ENCODE measurements at regions not wholly inside any gene's neighbourhood (a gene's known extent, or its start where the extent isn't known, plus 50 kb on each side); places are given as distances from the start of the nearest gene placed in this dataset.

GRCh38 chr2:188199716-188200128, 92.0 kb upstream of the GULP1 start:
- Histone ChIP-seq H3K4me2 (ENCODE audit: low read depth, low read length) (peak overlapping the region; percentile 41; the same call in 1 of the 2 replicates), H3K23ac (ENCODE audit: low read depth, low read length) (no peak overlapping the region; the same call in 1 of the 2 replicates), H4K20me1 (ENCODE audit: insufficient read depth, low read length) (no peaks in the 10 kb centered on the region), H2BK15ac (ENCODE audit: low read depth, low read length) (peak overlapping the region; percentile 49; the same call in 1 of the 3 replicates), H2BK120ac (ENCODE audit: low read depth, low read length) (peak overlapping the region; percentile 91), H2BK20ac (ENCODE audit: low read depth, low read length) (peak overlapping the region; percentile 60), H3K27ac (ENCODE audit: insufficient read depth, low read length) (no peak overlapping the region), H4K5ac (ENCODE audit: low read depth, low read length) (peak overlapping the region; percentile 36; the same call in 1 of the 2 replicates), H3K27me3 (ENCODE audit: control insufficient read depth, insufficient read depth, low read length) (no peaks in the 10 kb centered on the region), H3K4me1 (ENCODE audit: control insufficient read depth, insufficient read depth, low read length) (peaks cover 2% of the 10 kb centered on the region; the same call in 1 of the 2 replicates), H2AFZ (replicated peaks; ENCODE audit: low read length, poor library complexity) (no peak overlapping the region), H3K14ac (replicated peaks; ENCODE audit: low read depth, low read length) (0 out of 2 replicates have a peak overlapping the region, but pooled peaks have one; percentile 65), H3K4ac (ENCODE audit: low read depth, low read length) (peak overlapping the region; percentile 77), H2AK9ac (replicated peaks; ENCODE audit: low read depth, low read length, poor library complexity) (no peak overlapping the region), H3K9me3 (ENCODE audit: control insufficient read depth, insufficient read depth, low read length) (no peaks in the 10 kb centered on the region), H3K4me3 (ENCODE audit: insufficient read depth, low read depth, low read length) (no peak overlapping the region), H3K9me1 (ENCODE audit: insufficient read depth, low read length) (no peaks in the 10 kb centered on the region), H3K36me3 (ENCODE audit: control insufficient read depth, insufficient read depth, low read length) (no peaks in the 10 kb centered on the region), H3K56ac (ENCODE audit: extremely low read depth, insufficient read depth, low read length) (no peak overlapping the region; the same call in 1 of the 2 replicates), H2BK5ac (ENCODE audit: low read depth, low read length, poor library complexity, severe bottlenecking) (peak overlapping the region; percentile 81), H2AK5ac (ENCODE audit: low read depth, low read length) (no peak overlapping the region; the same call in 1 of the 2 replicates), H4K91ac (ENCODE audit: insufficient read depth, low read depth, low read length) (peak overlapping the region; percentile 27; the same call in 1 of the 2 replicates), H3K79me1 (ENCODE audit: low read depth in 1 of 2, low read length in 2 of 2) (no peaks in the 10 kb centered on the region), H4K8ac (ENCODE audit: low read depth in 2 of 2, low read length in 2 of 2) (peak overlapping the region in 1 of 2 experiments; percentile 48; a peak in 1 of 4 replicates), H3K9ac (ENCODE audit: low read depth, low read length) (no peak overlapping the region), H3K18ac (ENCODE audit: low read depth, low read length) (peak overlapping the region; percentile 78; the same call in 1 of the 2 replicates)
- dilution Hi-C loops (cut with HindIII; ENCODE audit: low sequenced_read_pairs, unreplicated experiment) (no loop called here), in situ Hi-C loops (cut with MboI; ENCODE audit: low sequenced_read_pairs) (no loop called here), intact Hi-C loops (cut with micrococcal nuclease) (no loop called here)
- no peak for TF ChIP-seq CHD1 (IDR thresholded peaks at IDR 0.05; ENCODE audit: low read depth, low read length)
- TF ChIP-seq FOS (IDR thresholded peaks at IDR 0.05; ENCODE audit: low read depth, low read length) = peak; percentile 65; the same call in 1 of the 2 replicates
- no peak for TF ChIP-seq MXI1 (IDR thresholded peaks at IDR 0.05; ENCODE audit: borderline replicate concordance, low read depth, low read length)
- TF ChIP-seq RCOR1 (IDR thresholded peaks at IDR 0.05; ENCODE audit: insufficient replicate concordance, low read length) = no peak
- POLR2A ChIA-PET (ENCODE audit: unreplicated experiment) = no interaction called here
- DNase-seq (peak; percentile 90), ATAC-seq (ENCODE audit: low read depth) (peak; percentile 98)
- no CpG with 5 or more reads among the region's 3 CpGs for WGBS, 2 experiments (ENCODE audit: extremely low coverage in 2 of 2, insufficient read length in 1 of 2)
- CTCF ChIA-PET = interaction anchor here (1.2 kb wide), 1 partner anchor 11 kb away, joined by 3 read pairs; no protein-coding TSS in a partner anchor
- BruUV-seq (replicated peaks) = no TSS peak
